ENCODE measurements at regions not wholly inside any gene's neighbourhood (a gene's known extent, or its start where the extent isn't known, plus 50 kb on each side); places are given as distances from the start of the nearest gene placed in this dataset.

DNA sequence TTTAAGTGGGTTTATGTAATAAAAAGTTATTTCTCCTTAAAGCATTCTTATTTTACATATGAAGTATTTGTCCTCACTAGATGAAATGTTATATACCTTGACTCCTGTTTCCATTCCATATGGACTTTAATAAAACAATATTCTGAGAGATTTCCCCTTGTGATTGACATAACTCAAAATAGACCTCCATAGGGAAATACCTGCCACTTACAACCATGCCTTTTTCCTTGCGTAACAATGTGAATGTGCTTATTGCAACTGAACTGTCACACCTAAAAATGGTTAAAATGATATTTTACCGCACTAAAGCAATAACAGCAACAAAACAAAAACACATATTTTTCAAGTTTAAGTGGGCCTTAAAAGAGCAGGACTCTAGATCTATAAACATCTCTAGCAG is 70.3 kb upstream of the TGIF1 start:
- ATAC-seq (no peak), DNase-seq (no peak)
- TF ChIP-seq, protein P1, sequence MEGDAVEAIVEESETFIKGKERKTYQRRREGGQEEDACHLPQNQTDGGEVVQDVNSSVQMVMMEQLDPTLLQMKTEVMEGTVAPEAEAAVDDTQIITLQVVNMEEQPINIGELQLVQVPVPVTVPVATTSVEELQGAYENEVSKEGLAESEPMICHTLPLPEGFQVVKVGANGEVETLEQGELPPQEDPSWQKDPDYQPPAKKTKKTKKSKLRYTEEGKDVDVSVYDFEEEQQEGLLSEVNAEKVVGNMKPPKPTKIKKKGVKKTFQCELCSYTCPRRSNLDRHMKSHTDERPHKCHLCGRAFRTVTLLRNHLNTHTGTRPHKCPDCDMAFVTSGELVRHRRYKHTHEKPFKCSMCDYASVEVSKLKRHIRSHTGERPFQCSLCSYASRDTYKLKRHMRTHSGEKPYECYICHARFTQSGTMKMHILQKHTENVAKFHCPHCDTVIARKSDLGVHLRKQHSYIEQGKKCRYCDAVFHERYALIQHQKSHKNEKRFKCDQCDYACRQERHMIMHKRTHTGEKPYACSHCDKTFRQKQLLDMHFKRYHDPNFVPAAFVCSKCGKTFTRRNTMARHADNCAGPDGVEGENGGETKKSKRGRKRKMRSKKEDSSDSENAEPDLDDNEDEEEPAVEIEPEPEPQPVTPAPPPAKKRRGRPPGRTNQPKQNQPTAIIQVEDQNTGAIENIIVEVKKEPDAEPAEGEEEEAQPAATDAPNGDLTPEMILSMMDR (IDR thresholded peaks at IDR 0.05), result no peak
- H3K27me3 Mint-ChIP-seq, result peaks cover 5% of the 10 kb centered on the region
- no peak overlapping the region for H3K27ac Mint-ChIP-seq
- no peak overlapping the region for H3K4me3 Mint-ChIP-seq
- H3K9me3 Mint-ChIP-seq, result no peaks in the 10 kb centered on the region
- CTCF ChIA-PET, result interaction anchor here (1.2 to 2.4 kb wide), 3 partner anchors 18 to 286 kb away, joined by 3 to 12 read pairs (median 6); no protein-coding TSS in a partner anchor
- H3K4me1 Mint-ChIP-seq (ENCODE audit: low read depth), result peaks cover 3% of the 10 kb centered on the region
- POLR2A ChIA-PET, result no interaction called here
- no peaks in the 10 kb centered on the region for H3K36me3 Mint-ChIP-seq (ENCODE audit: low read depth)
- intact Hi-C loops (cut with micrococcal nuclease), result no loop called here

DNA sequence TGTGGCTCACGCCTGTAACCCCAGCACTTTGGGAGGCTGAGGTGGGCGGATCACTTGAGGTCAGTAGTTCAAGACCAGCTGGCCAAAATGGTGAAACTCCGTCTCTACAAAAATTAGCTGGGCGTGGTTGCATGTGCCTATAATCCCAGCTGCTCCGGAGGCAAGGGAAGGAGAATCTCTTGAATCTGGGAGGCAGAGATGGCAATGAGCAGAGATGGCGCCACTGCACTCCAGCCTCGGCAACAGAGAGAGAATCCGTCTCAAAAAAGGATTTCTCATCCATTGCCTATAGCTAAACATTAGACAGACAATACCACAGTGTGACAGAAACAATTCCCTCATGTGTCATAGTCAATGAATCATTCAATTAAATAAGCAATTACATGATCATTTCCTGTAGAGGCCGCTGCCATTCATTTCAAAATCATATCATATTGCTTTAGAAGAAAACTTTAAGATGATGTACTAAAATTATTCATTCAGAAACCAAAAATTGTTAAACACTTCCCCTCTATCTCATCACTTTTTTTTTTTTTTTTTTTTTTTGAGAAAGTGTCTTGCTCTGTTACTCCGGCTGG is 69.5 kb upstream of the TGIF1 start:
- DNase-seq, result peak; percentile 7
- Mint-ChIP-seq H3K27me3 (peaks cover 5% of the 10 kb centered on the region), H3K36me3 (ENCODE audit: low read depth) (no peaks in the 10 kb centered on the region), H3K27ac (no peak overlapping the region), H3K4me1 (ENCODE audit: low read depth) (peaks cover 3% of the 10 kb centered on the region), H3K4me3 (no peak overlapping the region), H3K9me3 (no peaks in the 10 kb centered on the region)
- intact Hi-C loops (cut with micrococcal nuclease), result no loop called here
- peak; percentile 90 for ATAC-seq
- ChIA-PET CTCF (interaction anchor here (1.2 to 2.4 kb wide), 4 partner anchors 18 to 285 kb away, joined by 3 to 12 read pairs (median 4); no protein-coding TSS in a partner anchor), POLR2A (no interaction called here)
- TF ChIP-seq, protein P1 (IDR thresholded peaks at IDR 0.05), result no peak

GRCh38 chr18:3383381-3383915 is 66.5 kb upstream of the TGIF1 start:
- no peak for ATAC-seq
- no peaks in the 10 kb centered on the region for H3K36me3 Mint-ChIP-seq (ENCODE audit: low read depth)
- no peak overlapping the region for H3K27ac Mint-ChIP-seq
- H3K4me1 Mint-ChIP-seq (ENCODE audit: low read depth), result peaks cover 3% of the 10 kb centered on the region
- H3K4me3 Mint-ChIP-seq, result no peak overlapping the region
- no peak for DNase-seq
- H3K27me3 Mint-ChIP-seq, result no peaks in the 10 kb centered on the region
- TF ChIP-seq, protein P1 (IDR thresholded peaks at IDR 0.05), result no peak
- POLR2A ChIA-PET, result no interaction called here
- H3K9me3 Mint-ChIP-seq, result no peaks in the 10 kb centered on the region
- intact Hi-C loops (cut with micrococcal nuclease), result no loop called here
- CTCF ChIA-PET, result interaction anchor here (0.6 to 1.6 kb wide), 4 partner anchors 71 to 282 kb away, joined by 3 to 5 read pairs (median 3); no protein-coding TSS in a partner anchor

- intact Hi-C loops (cut with micrococcal nuclease), result no loop called here
- ChIA-PET CTCF (interaction anchor here (0.6 to 1.6 kb wide), 3 partner anchors 12 to 70 kb away, joined by 3 to 5 read pairs (median 3); no protein-coding TSS in a partner anchor), POLR2A (interaction anchor here (0.5 kb wide), 1 partner anchor 132 kb away, joined by 4 read pairs; no protein-coding TSS in a partner anchor)
- TF ChIP-seq, protein P1 (IDR thresholded peaks at IDR 0.05), result no peak
- H3K27ac Mint-ChIP-seq, result no peak overlapping the region
- no peaks in the 10 kb centered on the region for H3K27me3 Mint-ChIP-seq
- H3K9me3 Mint-ChIP-seq, result peaks cover 7% of the 10 kb centered on the region
- H3K36me3 Mint-ChIP-seq (ENCODE audit: low read depth), result no peaks in the 10 kb centered on the region
- DNase-seq (no peak), ATAC-seq (no peak)
- no peak overlapping the region for H3K4me3 Mint-ChIP-seq
- peaks cover 3% of the 10 kb centered on the region for H3K4me1 Mint-ChIP-seq (ENCODE audit: low read depth)
Observed at GRCh38 chr18:3384664-3385563, 65.1 kb upstream of the TGIF1 start.

Measured in activated CD8-positive, alpha-beta T cell treated with anti-CD3 and anti-CD28 coated beads for 36 hours (primary cell).